ENCODE measurements at regions not wholly inside any gene's neighbourhood (a gene's known extent, or its start where the extent isn't known, plus 50 kb on each side); places are given as distances from the start of the nearest gene placed in this dataset.

GRCh38 chr12:62166525-62166924, 93.7 kb upstream of the USP15 start:
- Histone ChIP-seq H3F3A (ENCODE audit: insufficient read depth, low read depth) (no peaks in the 10 kb centered on the region), H3K79me2 (ENCODE audit: low read depth) (no peaks in the 10 kb centered on the region), H3K36me3 (ENCODE audit: low read depth) (no peaks in the 10 kb centered on the region), H3K9me2 (ENCODE audit: insufficient read depth) (no peaks in the 10 kb centered on the region), H3K4me1 (replicated peaks; ENCODE audit: insufficient read depth) (no peaks in the 10 kb centered on the region), H4K20me1 (ENCODE audit: insufficient read depth) (no peaks in the 10 kb centered on the region), H3K9me3 (ENCODE audit: insufficient read depth, low read depth) (no peaks in the 10 kb centered on the region), H3K27me3 (ENCODE audit: insufficient read depth, low read depth) (no peaks in the 10 kb centered on the region), H3K4me3 (no peak overlapping the region), H3K4me2 (no peak overlapping the region), H3K27ac (no peak overlapping the region), H2AFZ (no peak overlapping the region)
- BruUV-seq (replicated peaks), result no TSS peak
- POLR2A ChIA-PET (ENCODE audit: unreplicated experiment), result no interaction called here
- CTCF ChIA-PET, result no interaction called here
- intact Hi-C loops (cut with micrococcal nuclease; ENCODE audit: unreplicated experiment), result no loop called here
- no peak for DNase-seq
- TF ChIP-seq CTCF (conservative IDR thresholded peaks at IDR 0.05) (no peak), EZH2 (IDR thresholded peaks at IDR 0.05; ENCODE audit: low read depth) (no peak)

GRCh38 chr12:62168411-62168810, 91.8 kb upstream of the USP15 start:
- no peaks in the 10 kb centered on the region for H3K9me2 ChIP-seq (ENCODE audit: insufficient read depth)
- H3K9me3 ChIP-seq (ENCODE audit: insufficient read depth, low read depth), result no peaks in the 10 kb centered on the region
- no peaks in the 10 kb centered on the region for H3K4me1 ChIP-seq (replicated peaks; ENCODE audit: insufficient read depth)
- H3K27me3 ChIP-seq (ENCODE audit: insufficient read depth, low read depth), result no peaks in the 10 kb centered on the region
- H3K4me2 ChIP-seq, result no peak overlapping the region
- H3F3A ChIP-seq (ENCODE audit: insufficient read depth, low read depth), result no peaks in the 10 kb centered on the region
- H3K36me3 ChIP-seq (ENCODE audit: low read depth), result no peaks in the 10 kb centered on the region
- ChIA-PET POLR2A (ENCODE audit: unreplicated experiment) (interaction anchor here (0.7 kb wide), 1 partner anchor 594 kb away, joined by 4 read pairs; no protein-coding TSS in a partner anchor), CTCF (no interaction called here)
- intact Hi-C loops (cut with micrococcal nuclease; ENCODE audit: unreplicated experiment), result no loop called here
- TF ChIP-seq CTCF (conservative IDR thresholded peaks at IDR 0.05), result no peak
- TF ChIP-seq EZH2 (IDR thresholded peaks at IDR 0.05; ENCODE audit: low read depth), result no peak
- no peaks in the 10 kb centered on the region for H4K20me1 ChIP-seq (ENCODE audit: insufficient read depth)
- H3K27ac ChIP-seq, result no peak overlapping the region
- no peaks in the 10 kb centered on the region for H3K79me2 ChIP-seq (ENCODE audit: low read depth)
- H3K4me3 ChIP-seq, result no peak overlapping the region
- no peak overlapping the region for H2AFZ ChIP-seq
- no TSS peak for BruUV-seq (replicated peaks)
- DNase-seq, result no peak

GRCh38 chr12:62170241-62170640, 90.0 kb upstream of the USP15 start:
- no peaks in the 10 kb centered on the region for H3K9me2 ChIP-seq (ENCODE audit: insufficient read depth)
- H3K27ac ChIP-seq, result no peak overlapping the region
- H2AFZ ChIP-seq, result no peak overlapping the region
- intact Hi-C loops (cut with micrococcal nuclease; ENCODE audit: unreplicated experiment), result no loop called here
- H3K9me3 ChIP-seq (ENCODE audit: insufficient read depth, low read depth), result no peaks in the 10 kb centered on the region
- ChIA-PET POLR2A (ENCODE audit: unreplicated experiment) (no interaction called here), CTCF (no interaction called here)
- no peak overlapping the region for H3K4me2 ChIP-seq
- TF ChIP-seq CTCF (conservative IDR thresholded peaks at IDR 0.05) (no peak), EZH2 (IDR thresholded peaks at IDR 0.05; ENCODE audit: low read depth) (no peak)
- H3K4me1 ChIP-seq (replicated peaks; ENCODE audit: insufficient read depth), result no peaks in the 10 kb centered on the region
- BruUV-seq (replicated peaks), result no TSS peak
- H3K36me3 ChIP-seq (ENCODE audit: low read depth), result no peaks in the 10 kb centered on the region
- H3K4me3 ChIP-seq, result no peak overlapping the region
- no peaks in the 10 kb centered on the region for H3K79me2 ChIP-seq (ENCODE audit: low read depth)
- no peaks in the 10 kb centered on the region for H3F3A ChIP-seq (ENCODE audit: insufficient read depth, low read depth)
- no peaks in the 10 kb centered on the region for H3K27me3 ChIP-seq (ENCODE audit: insufficient read depth, low read depth)
- DNase-seq, result no peak
- H4K20me1 ChIP-seq (ENCODE audit: insufficient read depth), result no peaks in the 10 kb centered on the region
